ENCODE measurements at regions not wholly inside any gene's neighbourhood (a gene's known extent, or its start where the extent isn't known, plus 50 kb on each side); places are given as distances from the start of the nearest gene placed in this dataset.

- no peak overlapping the region for H3K9ac ChIP-seq (ENCODE audit: low read length)
- no peak overlapping the region for H3K4me2 ChIP-seq (ENCODE audit: low read length)
- H3K36me3 ChIP-seq (ENCODE audit: control insufficient read depth in 1 of 2, insufficient read depth in 2 of 2, low read length in 2 of 2), result no peaks in the 10 kb centered on the region
- ChIA-PET POLR2A (no interaction called here), CTCF (no interaction called here), RAD21 (ENCODE audit: low non-redundant PET in 1 of 2, low total read pairs in 2 of 2, uncharacterized antibody in 2 of 2, unreplicated experiment in 2 of 2) (no interaction called here)
- DNase-seq (ENCODE audit: low read depth, low spot score), result no peak
- TF ChIP-seq ZFX (IDR thresholded peaks at IDR 0.05) (no peak), CBX3 (IDR thresholded peaks at IDR 0.05; ENCODE audit: low read depth) (no peak), RAD21 (IDR thresholded peaks at IDR 0.05; ENCODE audit: low read depth) (no peak), POLR2AphosphoS5 (IDR thresholded peaks at IDR 0.05; ENCODE audit: low read depth, low read length) (no peak), YY1 (IDR thresholded peaks at IDR 0.05; ENCODE audit: extremely low read depth, insufficient replicate concordance, low read depth, low read length) (no peak), SIN3A (IDR thresholded peaks at IDR 0.05; ENCODE audit: low read depth) (no peak), ZBTB33 (IDR thresholded peaks at IDR 0.05; ENCODE audit: extremely low read depth, insufficient replicate concordance, low read length) (no peak), CEBPB (IDR thresholded peaks at IDR 0.05; ENCODE audit: low read depth) (no peak), ATF3 (IDR thresholded peaks at IDR 0.05) (no peak), ELF1 (IDR thresholded peaks at IDR 0.05; ENCODE audit: borderline replicate concordance, low read depth) (no peak), REST (IDR thresholded peaks at IDR 0.05; ENCODE audit: low read depth) (no peak), ZNF274 (IDR thresholded peaks at IDR 0.05; ENCODE audit: low read depth, low read length) (no peak), JUND (IDR thresholded peaks at IDR 0.05) (no peak), FOSL1 (IDR thresholded peaks at IDR 0.05; ENCODE audit: low read depth) (no peak), POLR2A (IDR thresholded peaks at IDR 0.05; ENCODE audit: borderline replicate concordance, extremely low read depth, insufficient read depth, insufficient read length) (no peak), SP1 (IDR thresholded peaks at IDR 0.05; ENCODE audit: low read depth) (no peak), EZH2 (IDR thresholded peaks at IDR 0.05) (no peak), EGR1 (IDR thresholded peaks at IDR 0.05; ENCODE audit: low read depth) (no peak)
- TF ChIP-seq, protein P1, sequence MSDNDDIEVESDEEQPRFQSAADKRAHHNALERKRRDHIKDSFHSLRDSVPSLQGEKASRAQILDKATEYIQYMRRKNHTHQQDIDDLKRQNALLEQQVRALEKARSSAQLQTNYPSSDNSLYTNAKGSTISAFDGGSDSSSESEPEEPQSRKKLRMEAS (IDR thresholded peaks at IDR 0.05), result no peak
- H3K4me3 ChIP-seq (replicated peaks in 1 of 2; ENCODE audit: low read depth in 1 of 2, low read length in 2 of 2), result no peak overlapping the region
- H3K79me2 ChIP-seq (ENCODE audit: insufficient read depth, low read length), result no peaks in the 10 kb centered on the region
- no peaks in the 10 kb centered on the region for H4K20me1 ChIP-seq (ENCODE audit: insufficient read depth)
- H3K27me3 ChIP-seq (ENCODE audit: insufficient read depth, low read length), result no peaks in the 10 kb centered on the region
- no peak overlapping the region for H3K27ac ChIP-seq (ENCODE audit: low read depth, low read length)
- intact Hi-C loops (cut with micrococcal nuclease), result no loop called here
- no peaks in the 10 kb centered on the region for H3K4me1 ChIP-seq (ENCODE audit: control insufficient read depth in 1 of 2, insufficient read depth in 2 of 2, low read length in 2 of 2)
- no TSS peak for BruUV-seq (replicated peaks)
- H3K9me3 ChIP-seq (ENCODE audit: control insufficient read depth in 1 of 2, insufficient read depth in 1 of 2, low read depth in 1 of 2, low read length in 2 of 2), result no peaks in the 10 kb centered on the region
- ATAC-seq, result no peak
- H2AFZ ChIP-seq (ENCODE audit: low read depth, low read length, poor library complexity, severe bottlenecking), result no peak overlapping the region
- H3K9me2 ChIP-seq (ENCODE audit: insufficient read depth), result no peaks in the 10 kb centered on the region
Observed at GRCh38 chr13:21817878-21818277, 147.0 kb downstream of the FGF9 start.

Data from HCT116 (cell line).